ENCODE measurements at regions not wholly inside any gene's neighbourhood (a gene's known extent, or its start where the extent isn't known, plus 50 kb on each side); places are given as distances from the start of the nearest gene placed in this dataset.

- DNase-seq = no peak
- TF ChIP-seq CTCF (IDR thresholded peaks at IDR 0.05) = no peak
- Histone ChIP-seq H3K4me3 (no peak overlapping the region), H3K36me3 (ENCODE audit: low read depth) (no peaks in the 10 kb centered on the region), H3K4me1 (ENCODE audit: low read depth) (no peaks in the 10 kb centered on the region), H3K9me3 (no peaks in the 10 kb centered on the region)
- intact Hi-C loops (cut with DNase I, micrococcal nuclease) = no loop called here
- ATAC-seq = no peak
Observed at GRCh38 chr13:105048677-105049076, 1486.8 kb downstream of the EFNB2 start.

GRCh38 chr13:105047676-105048295 lies 1487.7 kb downstream of the EFNB2 start:
- ATAC-seq (no peak), DNase-seq (no peak)
- TF ChIP-seq CTCF (IDR thresholded peaks at IDR 0.05) = no peak
- intact Hi-C loops (cut with DNase I, micrococcal nuclease) = no loop called here
- H3K4me1 ChIP-seq (ENCODE audit: low read depth) = no peaks in the 10 kb centered on the region
- H3K36me3 ChIP-seq (ENCODE audit: low read depth) = no peaks in the 10 kb centered on the region
- no peaks in the 10 kb centered on the region for H3K9me3 ChIP-seq
- no peak overlapping the region for H3K4me3 ChIP-seq

- no peak for ATAC-seq
Observed at GRCh38 chr13:105037110-105037509, 1498.4 kb downstream of the EFNB2 start.

GRCh38 chr13:105035092-105035491 lies 1500.4 kb downstream of the EFNB2 start:
- no peak for TF ChIP-seq CTCF (IDR thresholded peaks at IDR 0.05)
- DNase-seq (no peak), ATAC-seq (no peak)
- no peak overlapping the region for H3K4me3 ChIP-seq
- no peaks in the 10 kb centered on the region for H3K36me3 ChIP-seq (ENCODE audit: low read depth)
- no peaks in the 10 kb centered on the region for H3K4me1 ChIP-seq (ENCODE audit: low read depth)
- intact Hi-C loops (cut with DNase I, micrococcal nuclease) = no loop called here
- no peaks in the 10 kb centered on the region for H3K9me3 ChIP-seq

More at GRCh38 chr13:105037110-105037509, 1498.4 kb downstream of the EFNB2 start:
- TF ChIP-seq CTCF (IDR thresholded peaks at IDR 0.05) = no peak
- H3K4me1 ChIP-seq (ENCODE audit: low read depth) = no peaks in the 10 kb centered on the region
- DNase-seq = no peak
- no peak overlapping the region for H3K4me3 ChIP-seq
- intact Hi-C loops (cut with DNase I, micrococcal nuclease) = no loop called here
- H3K9me3 ChIP-seq = no peaks in the 10 kb centered on the region
- H3K36me3 ChIP-seq (ENCODE audit: low read depth) = no peaks in the 10 kb centered on the region

GRCh38 chr13:105033999-105034398 lies 1501.5 kb downstream of the EFNB2 start:
- ATAC-seq (no peak), DNase-seq (no peak)
- intact Hi-C loops (cut with DNase I, micrococcal nuclease) = no loop called here
- Histone ChIP-seq H3K36me3 (ENCODE audit: low read depth) (no peaks in the 10 kb centered on the region), H3K4me1 (ENCODE audit: low read depth) (no peaks in the 10 kb centered on the region), H3K9me3 (no peaks in the 10 kb centered on the region), H3K4me3 (no peak overlapping the region)
- TF ChIP-seq CTCF (IDR thresholded peaks at IDR 0.05) = no peak

GRCh38 chr13:105031306-105031705 lies 1504.2 kb downstream of the EFNB2 start:
- Histone ChIP-seq H3K4me1 (ENCODE audit: low read depth) (no peaks in the 10 kb centered on the region), H3K9me3 (no peaks in the 10 kb centered on the region), H3K4me3 (no peak overlapping the region), H3K36me3 (ENCODE audit: low read depth) (no peaks in the 10 kb centered on the region)
- intact Hi-C loops (cut with DNase I, micrococcal nuclease) = no loop called here
- DNase-seq = no peak
- ATAC-seq = no peak
- no peak for TF ChIP-seq CTCF (IDR thresholded peaks at IDR 0.05)
